ENCODE measurements at regions not wholly inside any gene's neighbourhood (a gene's known extent, or its start where the extent isn't known, plus 50 kb on each side); places are given as distances from the start of the nearest gene placed in this dataset.

- Histone ChIP-seq H3K4me2 (ENCODE audit: low read length) (no peak overlapping the region), H3K4me3 (ENCODE audit: low read length) (no peak overlapping the region), H3K9me3 (replicated peaks; ENCODE audit: low read length) (no peaks in the 10 kb centered on the region), H3K36me3 (ENCODE audit: insufficient read depth, low read length) (no peaks in the 10 kb centered on the region), H3K9ac (ENCODE audit: low read depth, low read length) (no peak overlapping the region), H3K4me1 (ENCODE audit: control insufficient read depth, insufficient read depth, low read length) (no peaks in the 10 kb centered on the region), H3K27me3 (ENCODE audit: control insufficient read depth, insufficient read depth, low read length) (no peaks in the 10 kb centered on the region)
Measured at GRCh38 chr5:100299261-100299660, 235.9 kb upstream of the FAM174A start.

- Histone ChIP-seq H3K9ac (ENCODE audit: low read depth, low read length) (no peak overlapping the region), H3K4me3 (ENCODE audit: low read length) (no peak overlapping the region), H3K36me3 (ENCODE audit: insufficient read depth, low read length) (no peaks in the 10 kb centered on the region), H3K9me3 (replicated peaks; ENCODE audit: low read length) (no peaks in the 10 kb centered on the region), H3K4me1 (ENCODE audit: control insufficient read depth, insufficient read depth, low read length) (no peaks in the 10 kb centered on the region), H3K4me2 (ENCODE audit: low read length) (no peak overlapping the region), H3K27me3 (ENCODE audit: control insufficient read depth, insufficient read depth, low read length) (no peaks in the 10 kb centered on the region)
Measured at GRCh38 chr5:100276071-100276470, 259.1 kb upstream of the FAM174A start.

GRCh38 chr5:100275631-100276030 is 259.5 kb upstream of the FAM174A start:
- Histone ChIP-seq H3K4me2 (ENCODE audit: low read length) (no peak overlapping the region), H3K9ac (ENCODE audit: low read depth, low read length) (no peak overlapping the region), H3K4me1 (ENCODE audit: control insufficient read depth, insufficient read depth, low read length) (peaks cover 2% of the 10 kb centered on the region)

GRCh38 chr5:100273846-100274580 is 261.2 kb upstream of the FAM174A start:
- Histone ChIP-seq H3K9ac (ENCODE audit: low read depth, low read length) (no peak overlapping the region), H3K4me3 (ENCODE audit: low read length) (no peak overlapping the region), H3K4me2 (ENCODE audit: low read length) (no peak overlapping the region), H3K4me1 (ENCODE audit: control insufficient read depth, insufficient read depth, low read length) (peaks cover 9% of the 10 kb centered on the region), H3K27me3 (ENCODE audit: control insufficient read depth, insufficient read depth, low read length) (no peaks in the 10 kb centered on the region), H3K9me3 (replicated peaks; ENCODE audit: low read length) (no peaks in the 10 kb centered on the region), H3K36me3 (ENCODE audit: insufficient read depth, low read length) (no peaks in the 10 kb centered on the region)

More at GRCh38 chr5:100275631-100276030, 259.5 kb upstream of the FAM174A start:
- no peaks in the 10 kb centered on the region for H3K27me3 ChIP-seq (ENCODE audit: control insufficient read depth, insufficient read depth, low read length)
- no peak overlapping the region for H3K4me3 ChIP-seq (ENCODE audit: low read length)
- no peaks in the 10 kb centered on the region for H3K36me3 ChIP-seq (ENCODE audit: insufficient read depth, low read length)
- no peaks in the 10 kb centered on the region for H3K9me3 ChIP-seq (replicated peaks; ENCODE audit: low read length)

- Histone ChIP-seq H3K36me3 (ENCODE audit: insufficient read depth, low read length) (no peaks in the 10 kb centered on the region), H3K4me2 (ENCODE audit: low read length) (peak overlapping the region; percentile 58), H3K4me1 (ENCODE audit: control insufficient read depth, insufficient read depth, low read length) (peaks cover 9% of the 10 kb centered on the region), H3K4me3 (ENCODE audit: low read length) (peak overlapping the region; percentile 20), H3K9me3 (replicated peaks; ENCODE audit: low read length) (no peaks in the 10 kb centered on the region), H3K27me3 (ENCODE audit: control insufficient read depth, insufficient read depth, low read length) (no peaks in the 10 kb centered on the region), H3K9ac (ENCODE audit: low read depth, low read length) (peak overlapping the region; percentile 0)
Measured at GRCh38 chr5:100270023-100270771, 265.0 kb upstream of the FAM174A start.

GRCh38 chr5:100260968-100261367 is 274.2 kb upstream of the FAM174A start:
- Histone ChIP-seq H3K9ac (ENCODE audit: low read depth, low read length) (no peak overlapping the region), H3K4me3 (ENCODE audit: low read length) (no peak overlapping the region), H3K4me2 (ENCODE audit: low read length) (no peak overlapping the region), H3K4me1 (ENCODE audit: control insufficient read depth, insufficient read depth, low read length) (no peaks in the 10 kb centered on the region), H3K9me3 (replicated peaks; ENCODE audit: low read length) (no peaks in the 10 kb centered on the region), H3K36me3 (ENCODE audit: insufficient read depth, low read length) (no peaks in the 10 kb centered on the region), H3K27me3 (ENCODE audit: control insufficient read depth, insufficient read depth, low read length) (no peaks in the 10 kb centered on the region)

GRCh38 chr5:100252944-100253343 is 282.2 kb upstream of the FAM174A start:
- H3K9ac ChIP-seq (ENCODE audit: low read depth, low read length) = no peak overlapping the region
- H3K36me3 ChIP-seq (ENCODE audit: insufficient read depth, low read length) = no peaks in the 10 kb centered on the region
- H3K27me3 ChIP-seq (ENCODE audit: control insufficient read depth, insufficient read depth, low read length) = no peaks in the 10 kb centered on the region
- H3K4me2 ChIP-seq (ENCODE audit: low read length) = no peak overlapping the region
- no peaks in the 10 kb centered on the region for H3K9me3 ChIP-seq (replicated peaks; ENCODE audit: low read length)
- no peak overlapping the region for H3K4me3 ChIP-seq (ENCODE audit: low read length)
- H3K4me1 ChIP-seq (ENCODE audit: control insufficient read depth, insufficient read depth, low read length) = no peaks in the 10 kb centered on the region

- Histone ChIP-seq H3K36me3 (ENCODE audit: insufficient read depth, low read length) (no peaks in the 10 kb centered on the region), H3K4me1 (ENCODE audit: control insufficient read depth, insufficient read depth, low read length) (no peaks in the 10 kb centered on the region), H3K9ac (ENCODE audit: low read depth, low read length) (no peak overlapping the region), H3K9me3 (replicated peaks; ENCODE audit: low read length) (no peaks in the 10 kb centered on the region), H3K27me3 (ENCODE audit: control insufficient read depth, insufficient read depth, low read length) (no peaks in the 10 kb centered on the region), H3K4me3 (ENCODE audit: low read length) (no peak overlapping the region), H3K4me2 (ENCODE audit: low read length) (no peak overlapping the region)
Measured at GRCh38 chr5:100252037-100252436, 283.1 kb upstream of the FAM174A start.

GRCh38 chr5:100249884-100250269 is 285.3 kb upstream of the FAM174A start:
- no peaks in the 10 kb centered on the region for H3K4me1 ChIP-seq (ENCODE audit: control insufficient read depth, insufficient read depth, low read length)
- H3K27me3 ChIP-seq (ENCODE audit: control insufficient read depth, insufficient read depth, low read length) = no peaks in the 10 kb centered on the region
- H3K9ac ChIP-seq (ENCODE audit: low read depth, low read length) = no peak overlapping the region
- no peaks in the 10 kb centered on the region for H3K36me3 ChIP-seq (ENCODE audit: insufficient read depth, low read length)
- no peak overlapping the region for H3K4me2 ChIP-seq (ENCODE audit: low read length)
- no peak overlapping the region for H3K4me3 ChIP-seq (ENCODE audit: low read length)
- no peaks in the 10 kb centered on the region for H3K9me3 ChIP-seq (replicated peaks; ENCODE audit: low read length)

GRCh38 chr5:100249211-100249883 is 285.8 kb upstream of the FAM174A start:
- H3K9me3 ChIP-seq (replicated peaks; ENCODE audit: low read length) = no peaks in the 10 kb centered on the region
- no peak overlapping the region for H3K4me2 ChIP-seq (ENCODE audit: low read length)
- no peaks in the 10 kb centered on the region for H3K36me3 ChIP-seq (ENCODE audit: insufficient read depth, low read length)
- no peak overlapping the region for H3K9ac ChIP-seq (ENCODE audit: low read depth, low read length)
- H3K4me3 ChIP-seq (ENCODE audit: low read length) = no peak overlapping the region
- H3K4me1 ChIP-seq (ENCODE audit: control insufficient read depth, insufficient read depth, low read length) = no peaks in the 10 kb centered on the region
- no peaks in the 10 kb centered on the region for H3K27me3 ChIP-seq (ENCODE audit: control insufficient read depth, insufficient read depth, low read length)

- no peaks in the 10 kb centered on the region for H3K4me1 ChIP-seq (ENCODE audit: control insufficient read depth, insufficient read depth, low read length)
- H3K27me3 ChIP-seq (ENCODE audit: control insufficient read depth, insufficient read depth, low read length) = no peaks in the 10 kb centered on the region
- H3K4me3 ChIP-seq (ENCODE audit: low read length) = no peak overlapping the region
- H3K36me3 ChIP-seq (ENCODE audit: insufficient read depth, low read length) = no peaks in the 10 kb centered on the region
- H3K9me3 ChIP-seq (replicated peaks; ENCODE audit: low read length) = no peaks in the 10 kb centered on the region
- no peak overlapping the region for H3K4me2 ChIP-seq (ENCODE audit: low read length)
- no peak overlapping the region for H3K9ac ChIP-seq (ENCODE audit: low read depth, low read length)
Measured at GRCh38 chr5:100232736-100233135, 302.4 kb upstream of the FAM174A start.

All from skeletal muscle satellite cell (primary cell).